ENCODE measurements at regions not wholly inside any gene's neighbourhood (a gene's known extent, or its start where the extent isn't known, plus 50 kb on each side); places are given as distances from the start of the nearest gene placed in this dataset.

- TF ChIP-seq, protein P1, sequence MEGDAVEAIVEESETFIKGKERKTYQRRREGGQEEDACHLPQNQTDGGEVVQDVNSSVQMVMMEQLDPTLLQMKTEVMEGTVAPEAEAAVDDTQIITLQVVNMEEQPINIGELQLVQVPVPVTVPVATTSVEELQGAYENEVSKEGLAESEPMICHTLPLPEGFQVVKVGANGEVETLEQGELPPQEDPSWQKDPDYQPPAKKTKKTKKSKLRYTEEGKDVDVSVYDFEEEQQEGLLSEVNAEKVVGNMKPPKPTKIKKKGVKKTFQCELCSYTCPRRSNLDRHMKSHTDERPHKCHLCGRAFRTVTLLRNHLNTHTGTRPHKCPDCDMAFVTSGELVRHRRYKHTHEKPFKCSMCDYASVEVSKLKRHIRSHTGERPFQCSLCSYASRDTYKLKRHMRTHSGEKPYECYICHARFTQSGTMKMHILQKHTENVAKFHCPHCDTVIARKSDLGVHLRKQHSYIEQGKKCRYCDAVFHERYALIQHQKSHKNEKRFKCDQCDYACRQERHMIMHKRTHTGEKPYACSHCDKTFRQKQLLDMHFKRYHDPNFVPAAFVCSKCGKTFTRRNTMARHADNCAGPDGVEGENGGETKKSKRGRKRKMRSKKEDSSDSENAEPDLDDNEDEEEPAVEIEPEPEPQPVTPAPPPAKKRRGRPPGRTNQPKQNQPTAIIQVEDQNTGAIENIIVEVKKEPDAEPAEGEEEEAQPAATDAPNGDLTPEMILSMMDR (conservative IDR thresholded peaks at IDR 0.05; ENCODE audit: low read depth in 2 of 2), result no peak
- no peak for TF ChIP-seq POLR2AphosphoS5 (IDR thresholded peaks at IDR 0.05; ENCODE audit: low read depth)
- TF ChIP-seq EZH2 (IDR thresholded peaks at IDR 0.05; ENCODE audit: low read depth, unreplicated experiment), result no peak
- TF ChIP-seq, protein P2, sequence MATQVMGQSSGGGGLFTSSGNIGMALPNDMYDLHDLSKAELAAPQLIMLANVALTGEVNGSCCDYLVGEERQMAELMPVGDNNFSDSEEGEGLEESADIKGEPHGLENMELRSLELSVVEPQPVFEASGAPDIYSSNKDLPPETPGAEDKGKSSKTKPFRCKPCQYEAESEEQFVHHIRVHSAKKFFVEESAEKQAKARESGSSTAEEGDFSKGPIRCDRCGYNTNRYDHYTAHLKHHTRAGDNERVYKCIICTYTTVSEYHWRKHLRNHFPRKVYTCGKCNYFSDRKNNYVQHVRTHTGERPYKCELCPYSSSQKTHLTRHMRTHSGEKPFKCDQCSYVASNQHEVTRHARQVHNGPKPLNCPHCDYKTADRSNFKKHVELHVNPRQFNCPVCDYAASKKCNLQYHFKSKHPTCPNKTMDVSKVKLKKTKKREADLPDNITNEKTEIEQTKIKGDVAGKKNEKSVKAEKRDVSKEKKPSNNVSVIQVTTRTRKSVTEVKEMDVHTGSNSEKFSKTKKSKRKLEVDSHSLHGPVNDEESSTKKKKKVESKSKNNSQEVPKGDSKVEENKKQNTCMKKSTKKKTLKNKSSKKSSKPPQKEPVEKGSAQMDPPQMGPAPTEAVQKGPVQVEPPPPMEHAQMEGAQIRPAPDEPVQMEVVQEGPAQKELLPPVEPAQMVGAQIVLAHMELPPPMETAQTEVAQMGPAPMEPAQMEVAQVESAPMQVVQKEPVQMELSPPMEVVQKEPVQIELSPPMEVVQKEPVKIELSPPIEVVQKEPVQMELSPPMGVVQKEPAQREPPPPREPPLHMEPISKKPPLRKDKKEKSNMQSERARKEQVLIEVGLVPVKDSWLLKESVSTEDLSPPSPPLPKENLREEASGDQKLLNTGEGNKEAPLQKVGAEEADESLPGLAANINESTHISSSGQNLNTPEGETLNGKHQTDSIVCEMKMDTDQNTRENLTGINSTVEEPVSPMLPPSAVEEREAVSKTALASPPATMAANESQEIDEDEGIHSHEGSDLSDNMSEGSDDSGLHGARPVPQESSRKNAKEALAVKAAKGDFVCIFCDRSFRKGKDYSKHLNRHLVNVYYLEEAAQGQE (IDR thresholded peaks at IDR 0.05; ENCODE audit: unreplicated experiment), result no peak
- TF ChIP-seq, protein P3, sequence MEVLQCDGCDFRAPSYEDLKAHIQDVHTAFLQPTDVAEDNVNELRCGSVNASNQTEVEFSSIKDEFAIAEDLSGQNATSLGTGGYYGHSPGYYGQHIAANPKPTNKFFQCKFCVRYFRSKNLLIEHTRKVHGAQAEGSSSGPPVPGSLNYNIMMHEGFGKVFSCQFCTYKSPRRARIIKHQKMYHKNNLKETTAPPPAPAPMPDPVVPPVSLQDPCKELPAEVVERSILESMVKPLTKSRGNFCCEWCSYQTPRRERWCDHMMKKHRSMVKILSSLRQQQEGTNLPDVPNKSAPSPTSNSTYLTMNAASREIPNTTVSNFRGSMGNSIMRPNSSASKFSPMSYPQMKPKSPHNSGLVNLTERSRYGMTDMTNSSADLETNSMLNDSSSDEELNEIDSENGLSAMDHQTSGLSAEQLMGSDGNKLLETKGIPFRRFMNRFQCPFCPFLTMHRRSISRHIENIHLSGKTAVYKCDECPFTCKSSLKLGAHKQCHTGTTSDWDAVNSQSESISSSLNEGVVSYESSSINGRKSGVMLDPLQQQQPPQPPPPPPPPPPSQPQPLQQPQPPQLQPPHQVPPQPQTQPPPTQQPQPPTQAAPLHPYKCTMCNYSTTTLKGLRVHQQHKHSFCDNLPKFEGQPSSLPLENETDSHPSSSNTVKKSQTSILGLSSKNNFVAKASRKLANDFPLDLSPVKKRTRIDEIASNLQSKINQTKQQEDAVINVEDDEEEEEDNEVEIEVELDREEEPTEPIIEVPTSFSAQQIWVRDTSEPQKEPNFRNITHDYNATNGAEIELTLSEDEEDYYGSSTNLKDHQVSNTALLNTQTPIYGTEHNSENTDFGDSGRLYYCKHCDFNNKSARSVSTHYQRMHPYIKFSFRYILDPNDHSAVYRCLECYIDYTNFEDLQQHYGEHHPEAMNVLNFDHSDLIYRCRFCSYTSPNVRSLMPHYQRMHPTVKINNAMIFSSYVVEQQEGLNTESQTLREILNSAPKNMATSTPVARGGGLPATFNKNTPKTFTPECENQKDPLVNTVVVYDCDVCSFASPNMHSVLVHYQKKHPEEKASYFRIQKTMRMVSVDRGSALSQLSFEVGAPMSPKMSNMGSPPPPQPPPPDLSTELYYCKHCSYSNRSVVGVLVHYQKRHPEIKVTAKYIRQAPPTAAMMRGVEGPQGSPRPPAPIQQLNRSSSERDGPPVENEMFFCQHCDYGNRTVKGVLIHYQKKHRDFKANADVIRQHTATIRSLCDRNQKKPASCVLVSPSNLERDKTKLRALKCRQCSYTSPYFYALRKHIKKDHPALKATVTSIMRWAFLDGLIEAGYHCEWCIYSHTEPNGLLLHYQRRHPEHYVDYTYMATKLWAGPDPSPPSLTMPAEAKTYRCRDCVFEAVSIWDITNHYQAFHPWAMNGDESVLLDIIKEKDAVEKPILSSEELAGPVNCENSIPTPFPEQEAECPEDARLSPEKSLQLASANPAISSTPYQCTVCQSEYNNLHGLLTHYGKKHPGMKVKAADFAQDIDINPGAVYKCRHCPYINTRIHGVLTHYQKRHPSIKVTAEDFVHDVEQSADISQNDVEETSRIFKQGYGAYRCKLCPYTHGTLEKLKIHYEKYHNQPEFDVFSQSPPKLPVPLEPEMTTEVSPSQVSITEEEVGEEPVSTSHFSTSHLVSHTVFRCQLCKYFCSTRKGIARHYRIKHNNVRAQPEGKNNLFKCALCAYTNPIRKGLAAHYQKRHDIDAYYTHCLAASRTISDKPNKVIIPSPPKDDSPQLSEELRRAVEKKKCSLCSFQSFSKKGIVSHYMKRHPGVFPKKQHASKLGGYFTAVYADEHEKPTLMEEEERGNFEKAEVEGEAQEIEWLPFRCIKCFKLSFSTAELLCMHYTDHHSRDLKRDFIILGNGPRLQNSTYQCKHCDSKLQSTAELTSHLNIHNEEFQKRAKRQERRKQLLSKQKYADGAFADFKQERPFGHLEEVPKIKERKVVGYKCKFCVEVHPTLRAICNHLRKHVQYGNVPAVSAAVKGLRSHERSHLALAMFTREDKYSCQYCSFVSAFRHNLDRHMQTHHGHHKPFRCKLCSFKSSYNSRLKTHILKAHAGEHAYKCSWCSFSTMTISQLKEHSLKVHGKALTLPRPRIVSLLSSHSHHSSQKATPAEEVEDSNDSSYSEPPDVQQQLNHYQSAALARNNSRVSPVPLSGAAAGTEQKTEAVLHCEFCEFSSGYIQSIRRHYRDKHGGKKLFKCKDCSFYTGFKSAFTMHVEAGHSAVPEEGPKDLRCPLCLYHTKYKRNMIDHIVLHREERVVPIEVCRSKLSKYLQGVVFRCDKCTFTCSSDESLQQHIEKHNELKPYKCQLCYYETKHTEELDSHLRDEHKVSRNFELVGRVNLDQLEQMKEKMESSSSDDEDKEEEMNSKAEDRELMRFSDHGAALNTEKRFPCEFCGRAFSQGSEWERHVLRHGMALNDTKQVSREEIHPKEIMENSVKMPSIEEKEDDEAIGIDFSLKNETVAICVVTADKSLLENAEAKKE (CRISPR knock-in tag; IDR thresholded peaks at IDR 0.05), result no peak
- TF ChIP-seq EZH2phosphoT487 (IDR thresholded peaks at IDR 0.05; ENCODE audit: unreplicated experiment), result no peak
- no peak for TF ChIP-seq CREB1 (CRISPR knock-in tag; IDR thresholded peaks at IDR 0.05; ENCODE audit: low read depth)
- no peak for TF ChIP-seq ETS1 (IDR thresholded peaks at IDR 0.05)
- no peak for TF ChIP-seq JUNB (IDR thresholded peaks at IDR 0.05; ENCODE audit: unreplicated experiment)
- no peak for TF ChIP-seq STAT1 (IDR thresholded peaks at IDR 0.05; ENCODE audit: unreplicated experiment)
Measured at GRCh38 chr13:88565566-88565965, 894.4 kb downstream of the SLITRK5 start.

All from GM23338 (cell line).